ENCODE measurements at regions not wholly inside any gene's neighbourhood (a gene's known extent, or its start where the extent isn't known, plus 50 kb on each side); places are given as distances from the start of the nearest gene placed in this dataset.

- WGBS, 5 donors = 71 to 77% (median 74%) methylated on average over 11 of the region's 11 CpGs
- Histone ChIP-seq H3K27me3 (replicated peaks in 1 of 7) (no peaks in the 10 kb centered on the region), H3K36me3 (no peaks in the 10 kb centered on the region), H3K4me3 (no peak overlapping the region), H3K9me3 (no peaks in the 10 kb centered on the region), H3K27ac (no peak overlapping the region), H3K4me1 (no peaks in the 10 kb centered on the region)
- intact Hi-C loops (cut with DNase I; ENCODE audit: low total_unique reads) = no loop called here
- TF ChIP-seq, protein P1, sequence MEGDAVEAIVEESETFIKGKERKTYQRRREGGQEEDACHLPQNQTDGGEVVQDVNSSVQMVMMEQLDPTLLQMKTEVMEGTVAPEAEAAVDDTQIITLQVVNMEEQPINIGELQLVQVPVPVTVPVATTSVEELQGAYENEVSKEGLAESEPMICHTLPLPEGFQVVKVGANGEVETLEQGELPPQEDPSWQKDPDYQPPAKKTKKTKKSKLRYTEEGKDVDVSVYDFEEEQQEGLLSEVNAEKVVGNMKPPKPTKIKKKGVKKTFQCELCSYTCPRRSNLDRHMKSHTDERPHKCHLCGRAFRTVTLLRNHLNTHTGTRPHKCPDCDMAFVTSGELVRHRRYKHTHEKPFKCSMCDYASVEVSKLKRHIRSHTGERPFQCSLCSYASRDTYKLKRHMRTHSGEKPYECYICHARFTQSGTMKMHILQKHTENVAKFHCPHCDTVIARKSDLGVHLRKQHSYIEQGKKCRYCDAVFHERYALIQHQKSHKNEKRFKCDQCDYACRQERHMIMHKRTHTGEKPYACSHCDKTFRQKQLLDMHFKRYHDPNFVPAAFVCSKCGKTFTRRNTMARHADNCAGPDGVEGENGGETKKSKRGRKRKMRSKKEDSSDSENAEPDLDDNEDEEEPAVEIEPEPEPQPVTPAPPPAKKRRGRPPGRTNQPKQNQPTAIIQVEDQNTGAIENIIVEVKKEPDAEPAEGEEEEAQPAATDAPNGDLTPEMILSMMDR (IDR thresholded peaks at IDR 0.05 in 8 of 11, conservative IDR thresholded peaks at IDR 0.05 in 3 of 11) = peak; percentile 10 to 77 (median 65)
- TF ChIP-seq POLR2A (IDR thresholded peaks at IDR 0.05) = no peak
- no peak for DNase-seq
These were observed 175.7 kb upstream of the KBTBD8 start for GRCh38 chr3:66822186-66823008.

DNA sequence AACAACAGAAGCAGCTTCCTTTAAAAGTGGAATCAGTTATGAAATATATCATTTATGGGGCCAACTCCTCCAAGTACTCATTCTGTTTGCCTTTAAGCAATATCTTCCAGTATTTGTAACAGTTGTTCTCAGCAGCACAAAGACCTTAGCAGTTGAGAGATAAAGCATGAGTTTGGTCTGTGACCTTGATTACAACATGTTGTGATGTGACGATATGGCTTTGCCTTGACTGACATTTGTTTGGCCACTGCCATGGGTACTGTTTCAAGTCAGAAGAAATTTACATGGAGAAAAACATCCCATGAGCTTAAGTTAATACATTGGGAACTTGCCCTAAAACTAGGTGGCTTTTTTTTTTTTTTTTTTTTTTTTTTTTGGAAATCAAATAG is 175.1 kb upstream of the KBTBD8 start:
- intact Hi-C loops (cut with DNase I; ENCODE audit: low total_unique reads) = no loop called here
- no peak for DNase-seq
- Histone ChIP-seq H3K27me3 (replicated peaks in 1 of 7) (no peaks in the 10 kb centered on the region), H3K36me3 (no peaks in the 10 kb centered on the region), H3K9me3 (no peaks in the 10 kb centered on the region), H3K27ac (no peak overlapping the region), H3K4me1 (no peaks in the 10 kb centered on the region), H3K4me3 (no peak overlapping the region)
- TF ChIP-seq, protein P1 (IDR thresholded peaks at IDR 0.05 in 8 of 11, conservative IDR thresholded peaks at IDR 0.05 in 3 of 11) = no peak
- TF ChIP-seq POLR2A (IDR thresholded peaks at IDR 0.05) (no peak), POLR2AphosphoS5 (IDR thresholded peaks at IDR 0.05) (no peak)
- 58 to 92% (median 76%) methylated on average over 1 of the region's 1 CpG for WGBS, 5 donors

DNA sequence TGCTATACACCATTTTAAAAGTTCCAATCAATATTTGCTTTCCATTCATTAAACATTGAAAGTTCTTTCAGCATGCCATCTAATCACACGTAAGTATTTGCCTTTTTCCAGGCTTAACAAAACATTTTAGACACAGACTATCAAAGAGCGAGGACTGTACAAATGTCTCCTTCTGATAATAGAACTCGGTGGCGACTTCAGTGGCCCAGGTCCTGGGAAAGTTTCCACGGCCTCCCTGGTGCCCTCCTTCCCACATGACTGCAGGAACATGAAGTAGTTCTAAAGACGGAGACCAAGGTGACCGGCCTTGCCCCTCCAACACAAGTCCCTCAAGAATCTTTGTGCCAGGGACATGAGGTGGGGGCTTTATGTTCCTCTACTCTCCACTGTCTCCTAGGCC is 174.6 kb upstream of the KBTBD8 start:
- DNase-seq = no peak
- TF ChIP-seq, protein P1 (IDR thresholded peaks at IDR 0.05 in 8 of 11, conservative IDR thresholded peaks at IDR 0.05 in 3 of 11) = no peak
- TF ChIP-seq POLR2A (IDR thresholded peaks at IDR 0.05) (no peak), POLR2AphosphoS5 (IDR thresholded peaks at IDR 0.05) (no peak)
- H3K27me3 ChIP-seq (replicated peaks in 1 of 7) = no peaks in the 10 kb centered on the region
- no peaks in the 10 kb centered on the region for H3K36me3 ChIP-seq
- no peaks in the 10 kb centered on the region for H3K4me1 ChIP-seq
- H3K27ac ChIP-seq = no peak overlapping the region
- intact Hi-C loops (cut with DNase I; ENCODE audit: low total_unique reads) = no loop called here
- no peaks in the 10 kb centered on the region for H3K9me3 ChIP-seq
- 80 to 97% (median 87%) methylated on average over 7 of the region's 7 CpGs for WGBS, 5 donors
- H3K4me3 ChIP-seq = no peak overlapping the region

DNA sequence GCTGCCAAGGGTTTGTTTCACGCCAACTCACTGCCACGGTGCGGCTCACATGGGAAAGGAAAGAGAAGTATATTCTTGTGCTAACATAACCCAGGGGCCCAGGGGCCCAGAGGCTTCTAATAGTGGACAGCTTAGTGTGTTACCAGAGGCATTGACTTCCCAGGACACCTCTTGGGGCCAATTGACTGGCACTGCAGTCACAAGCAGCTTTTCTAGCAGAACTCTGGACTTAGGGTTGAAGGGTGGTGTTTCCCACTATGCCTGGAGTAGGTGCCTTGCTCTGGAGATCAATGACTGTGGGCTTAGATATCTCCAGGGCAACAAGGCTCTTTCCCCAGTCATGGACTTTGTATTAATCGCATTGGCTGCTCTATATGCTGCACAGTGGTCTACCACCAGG is 172.7 kb upstream of the KBTBD8 start:
- Histone ChIP-seq H3K27me3 (replicated peaks in 1 of 7) (no peaks in the 10 kb centered on the region), H3K36me3 (no peaks in the 10 kb centered on the region), H3K27ac (no peak overlapping the region), H3K4me3 (no peak overlapping the region), H3K9me3 (no peaks in the 10 kb centered on the region), H3K4me1 (no peaks in the 10 kb centered on the region)
- 95 to 98% (median 96%) methylated on average over 4 of the region's 4 CpGs for WGBS, 5 donors
- DNase-seq = no peak
- TF ChIP-seq, protein P1 (IDR thresholded peaks at IDR 0.05 in 8 of 11, conservative IDR thresholded peaks at IDR 0.05 in 3 of 11) = no peak
- TF ChIP-seq POLR2AphosphoS5 (IDR thresholded peaks at IDR 0.05) (no peak), POLR2A (IDR thresholded peaks at IDR 0.05) (no peak)
- intact Hi-C loops (cut with DNase I; ENCODE audit: low total_unique reads) = no loop called here

Data from spleen (tissue), 11 donors.